ENCODE measurements at regions not wholly inside any gene's neighbourhood (a gene's known extent, or its start where the extent isn't known, plus 50 kb on each side); places are given as distances from the start of the nearest gene placed in this dataset.

- no peak for DNase-seq
These were observed 137.0 kb downstream of the PLPP3 start for GRCh38 chr1:56442290-56442877.

DNA sequence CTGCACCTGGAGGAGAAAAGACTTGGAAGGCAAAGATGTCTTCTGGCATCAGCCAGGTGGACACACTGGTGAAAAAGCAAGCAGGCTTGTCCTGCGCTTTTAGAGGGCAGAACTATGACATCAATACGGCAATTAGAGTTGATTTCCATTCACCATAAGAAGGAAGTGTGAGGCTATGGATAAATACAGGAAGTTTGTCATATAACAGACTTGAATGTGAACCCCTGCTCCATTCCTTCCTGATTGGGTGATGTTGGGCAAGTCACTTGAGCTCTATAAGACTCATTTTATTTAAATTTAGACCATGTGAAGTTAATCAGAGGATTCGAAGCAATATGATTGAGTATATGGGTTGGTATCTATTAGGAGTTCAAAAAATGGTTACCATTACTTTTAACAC, 137.8 kb downstream of the PLPP3 start:
- DNase-seq = no peak

DNA sequence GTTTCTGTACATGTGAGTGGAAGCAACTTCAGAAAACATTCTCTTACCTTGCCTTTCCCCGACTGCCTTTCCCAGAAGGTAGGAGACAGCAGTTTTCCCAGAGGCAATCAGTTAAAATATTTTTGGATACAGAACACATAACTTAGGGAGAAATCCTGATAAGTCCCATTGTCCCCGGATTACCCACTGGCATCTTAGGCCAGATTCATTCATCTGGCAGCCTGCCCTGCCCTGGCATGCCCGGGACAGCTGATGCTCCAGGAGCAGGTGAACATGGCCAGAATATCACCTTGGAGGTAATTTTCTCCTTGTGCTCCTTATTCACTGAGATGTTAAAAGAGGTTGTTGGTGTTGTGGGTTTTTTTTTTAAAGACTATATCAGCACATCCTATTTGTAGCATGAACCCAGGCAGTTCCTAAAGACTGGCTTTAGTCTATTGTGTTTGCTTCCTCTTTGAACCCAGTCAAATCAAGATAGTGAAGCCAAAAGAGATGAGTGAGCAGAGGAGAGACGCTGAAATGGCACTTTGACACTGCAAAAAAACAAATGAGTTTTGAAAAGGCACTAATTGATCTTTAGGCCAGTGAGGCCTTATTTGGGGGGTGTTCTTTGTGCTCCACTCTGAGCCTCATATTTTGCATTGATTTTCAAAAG, 139.6 kb downstream of the PLPP3 start:
- DNase-seq = no peak

DNA sequence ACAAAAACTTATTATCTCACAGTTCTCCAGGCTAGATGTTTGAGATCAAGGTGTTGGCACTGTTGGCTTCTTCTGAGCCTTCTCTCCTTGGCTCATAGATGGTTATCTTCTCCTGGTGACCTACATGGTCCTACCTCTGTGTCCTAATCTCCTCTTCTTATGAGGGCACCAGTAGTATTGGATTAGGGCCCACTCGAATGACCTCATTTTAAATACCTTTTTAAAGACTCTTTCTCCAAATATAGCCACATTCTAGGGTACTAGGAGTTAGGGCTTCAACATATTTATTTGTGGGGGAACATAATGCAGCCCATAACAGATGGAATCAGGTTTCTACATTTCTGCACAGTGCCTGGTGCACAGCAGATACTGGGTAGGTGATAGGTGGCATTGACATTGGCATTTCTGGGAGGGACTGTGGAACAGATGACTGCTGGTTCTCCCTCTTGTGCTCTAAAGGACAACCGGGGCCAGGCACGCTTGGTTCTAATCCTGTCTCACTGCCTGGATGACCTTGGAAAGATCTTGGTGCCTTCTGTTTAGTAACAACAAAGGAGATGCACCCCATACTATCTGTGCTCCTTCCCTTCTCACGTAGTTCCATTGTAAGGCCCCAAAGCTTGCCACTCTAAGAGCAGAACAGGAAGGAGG, 140.3 kb downstream of the PLPP3 start:
- no peak for DNase-seq

- no peak for DNase-seq
These were observed 141.4 kb downstream of the PLPP3 start for GRCh38 chr1:56437959-56438358.

DNA sequence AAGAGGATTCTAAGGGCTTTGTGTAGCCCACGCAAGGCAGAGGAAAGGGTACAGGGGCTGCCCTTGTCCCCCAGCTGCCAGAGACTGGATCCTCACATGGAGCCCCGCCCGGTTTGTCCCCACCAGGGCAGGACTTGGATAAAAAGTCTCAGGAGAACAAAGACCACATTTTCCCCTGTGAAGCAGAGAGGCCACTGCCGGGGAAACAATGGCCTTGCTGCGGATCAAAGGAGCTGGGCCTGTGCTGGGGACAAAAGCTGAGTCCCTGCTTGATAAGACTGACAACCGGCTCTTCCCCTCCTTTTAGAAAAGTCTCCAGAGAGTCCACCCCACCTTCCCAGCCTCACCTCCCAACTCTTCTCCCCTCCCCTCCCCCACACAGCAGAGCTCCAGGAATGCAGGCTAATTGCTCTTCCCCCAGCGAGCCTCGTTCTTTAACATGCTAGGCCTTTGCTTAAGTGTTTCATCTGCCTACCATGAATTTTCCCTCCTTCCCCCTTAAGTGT, 142.4 kb downstream of the PLPP3 start:
- peak in 13 of 14 donors; percentile 10 to 82 (median 71) for DNase-seq

- peak in 2 of 14 donors; percentile 38 to 83 for DNase-seq
These were observed 143.1 kb downstream of the PLPP3 start for GRCh38 chr1:56436296-56436695.

GRCh38 chr1:56435434-56436262, 143.7 kb downstream of the PLPP3 start:
- peak in 13 of 14 donors; percentile 26 to 91 (median 77) for DNase-seq

- no peak for DNase-seq
These were observed 144.6 kb downstream of the PLPP3 start for GRCh38 chr1:56434740-56435139.

- DNase-seq = no peak
These were observed 145.3 kb downstream of the PLPP3 start for GRCh38 chr1:56434025-56434424.

DNA sequence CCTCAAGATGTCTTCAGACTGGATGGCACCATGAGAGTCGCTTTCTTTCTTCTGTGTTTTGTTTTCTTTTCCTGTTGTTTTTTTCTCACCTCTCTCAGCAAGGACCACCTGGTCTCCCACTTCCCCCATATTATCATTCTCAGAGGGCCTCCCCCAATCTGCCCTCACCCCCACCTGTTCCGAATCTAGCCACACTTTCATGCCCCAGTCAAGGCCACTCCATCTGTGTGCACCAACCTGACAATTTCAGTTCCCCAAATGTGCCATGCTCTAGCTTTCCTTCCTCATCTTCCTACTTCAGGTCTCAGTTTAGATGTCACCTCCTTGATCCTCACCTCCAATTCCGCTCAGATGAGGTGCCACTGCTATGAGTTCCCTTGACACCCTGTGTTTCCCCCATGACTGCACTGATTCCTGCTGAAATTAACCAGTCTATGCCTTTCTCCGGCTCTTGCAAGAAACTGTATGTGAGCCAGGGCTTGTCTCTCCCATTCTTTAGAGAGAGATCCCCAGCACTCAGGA, 146.2 kb downstream of the PLPP3 start:
- DNase-seq = no peak

GRCh38 chr1:56432166-56432971, 147.0 kb downstream of the PLPP3 start:
- DNase-seq = peak in 1 of 14 donors; percentile 38

DNA sequence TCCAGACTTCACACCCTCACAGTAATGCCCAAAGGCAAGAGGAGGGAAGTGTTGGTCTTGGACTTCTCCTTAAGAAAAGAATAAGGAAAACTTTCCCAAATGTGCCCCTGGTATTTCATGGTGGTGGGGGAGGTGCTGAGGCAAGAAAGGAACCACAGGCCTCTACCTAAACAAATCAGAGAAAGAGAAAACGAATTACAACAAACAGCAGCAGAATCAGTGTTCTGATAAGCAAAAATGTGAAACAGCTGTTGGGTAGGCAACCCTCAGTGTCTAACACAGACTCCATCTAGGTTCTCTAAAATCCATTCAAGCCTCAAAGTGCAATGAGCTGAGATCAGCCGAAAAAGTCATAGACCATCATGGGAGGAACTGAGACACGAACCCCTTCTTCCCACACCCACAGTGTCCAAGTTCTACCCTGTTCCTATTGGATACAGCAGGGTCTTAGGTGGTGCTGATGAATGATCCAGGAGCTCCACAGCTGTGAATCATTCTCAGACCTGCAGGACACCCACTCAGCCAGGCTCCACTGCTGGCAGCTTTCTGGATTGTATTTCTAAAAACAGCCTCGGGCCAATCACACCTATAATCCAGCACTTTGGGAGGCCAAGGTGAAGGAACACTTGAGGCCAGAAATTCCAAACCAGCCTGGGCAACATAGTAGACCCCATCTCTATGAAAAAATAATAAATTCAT, 149.1 kb downstream of the PLPP3 start:
- DNase-seq = no peak

- DNase-seq = no peak
These were observed 150.1 kb downstream of the PLPP3 start for GRCh38 chr1:56429288-56429687.

- no peak for DNase-seq
These were observed 152.6 kb downstream of the PLPP3 start for GRCh38 chr1:56426587-56427381.

- no peak for DNase-seq
These were observed 153.8 kb downstream of the PLPP3 start for GRCh38 chr1:56425494-56426037.

- DNase-seq = no peak
These were observed 154.4 kb downstream of the PLPP3 start for GRCh38 chr1:56424744-56425493.

DNA sequence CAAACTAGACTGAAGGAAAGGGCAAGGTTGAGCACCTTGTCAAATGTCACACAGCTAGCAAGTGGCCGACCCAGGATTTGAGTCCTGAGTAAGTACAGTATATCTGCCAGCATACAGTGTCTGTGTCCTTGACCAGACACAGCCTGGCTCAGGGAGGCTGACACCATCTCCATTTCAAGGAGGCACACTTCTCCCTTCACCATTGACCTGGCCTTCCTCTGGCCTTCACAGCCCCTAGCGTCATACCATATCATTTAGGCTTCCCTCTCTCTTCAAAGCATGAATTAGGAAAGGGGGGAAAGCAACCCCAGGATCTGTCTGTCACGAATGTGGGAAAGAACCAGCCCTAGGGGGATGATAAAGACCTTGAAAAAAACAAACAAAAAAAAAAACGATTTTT, 155.6 kb downstream of the PLPP3 start:
- DNase-seq = no peak

- DNase-seq = no peak
These were observed 161.2 kb downstream of the PLPP3 start for GRCh38 chr1:56418151-56418631.

All from C1 segment of cervical spinal cord (tissue), 14 donors.